M059J (cell line): ENCODE measurements at regions not wholly inside any gene's neighbourhood (a gene's known extent, or its start where the extent isn't known, plus 50 kb on each side); places are given as distances from the start of the nearest gene placed in this dataset.
"Not testable (repeated sequence)": the region's sequence is repeated elsewhere in the genome, so short reads cannot be mapped to it uniquely, and the experiment has no call there.

ENCODE experiments used
- DNase-seq: peaks from one replicate; pipeline ENCODE4 v3.0.0-alpha.2; 2012; ENCODE audit warnings: low read depth

GRCh38 chr11:36738292-36738861 lies 140.3 kb upstream of the RAG2 start:
- DNase-seq: no peak

DNA sequence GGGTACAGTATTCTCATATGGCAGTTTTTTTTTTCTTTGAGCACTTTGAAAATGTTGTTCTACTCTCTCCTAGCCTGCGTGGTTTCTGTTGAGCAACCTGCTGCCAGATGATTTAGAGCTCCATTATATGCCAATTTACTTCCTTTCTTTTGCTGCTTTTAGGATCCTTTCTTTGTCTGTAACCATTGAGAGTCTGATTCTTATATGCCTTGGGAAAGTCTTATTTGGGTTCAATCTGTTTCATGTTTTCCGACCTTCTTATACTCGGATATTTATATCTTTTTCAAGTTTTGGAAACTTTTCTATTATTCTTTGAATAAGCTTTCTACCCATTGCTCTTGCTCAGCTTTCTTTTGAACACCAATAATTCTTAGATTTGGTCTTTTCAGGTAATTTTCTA lies 138.1 kb upstream of the RAG2 start:
- no peak for DNase-seq

DNA sequence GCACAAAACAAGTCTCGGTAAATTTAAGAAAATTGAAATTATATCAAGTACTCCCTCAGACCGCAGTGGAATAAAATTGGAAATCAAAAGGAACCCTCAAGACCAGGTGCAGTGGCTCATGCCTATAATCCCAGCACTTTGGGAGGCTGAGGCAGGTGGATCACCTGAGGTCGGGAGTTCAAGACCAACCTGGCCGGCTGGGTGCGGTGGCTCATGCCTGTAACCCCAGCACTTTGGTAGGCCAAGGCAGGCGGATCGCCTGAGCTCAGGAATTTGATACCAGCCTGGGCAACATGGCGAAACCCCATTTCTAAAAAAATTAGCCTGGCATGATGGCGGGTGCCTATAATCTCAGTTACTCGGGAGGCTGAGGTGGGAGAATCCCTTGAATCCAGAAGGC lies 135.7 kb upstream of the RAG2 start:
- DNase-seq: not testable (repeated sequence)

DNA sequence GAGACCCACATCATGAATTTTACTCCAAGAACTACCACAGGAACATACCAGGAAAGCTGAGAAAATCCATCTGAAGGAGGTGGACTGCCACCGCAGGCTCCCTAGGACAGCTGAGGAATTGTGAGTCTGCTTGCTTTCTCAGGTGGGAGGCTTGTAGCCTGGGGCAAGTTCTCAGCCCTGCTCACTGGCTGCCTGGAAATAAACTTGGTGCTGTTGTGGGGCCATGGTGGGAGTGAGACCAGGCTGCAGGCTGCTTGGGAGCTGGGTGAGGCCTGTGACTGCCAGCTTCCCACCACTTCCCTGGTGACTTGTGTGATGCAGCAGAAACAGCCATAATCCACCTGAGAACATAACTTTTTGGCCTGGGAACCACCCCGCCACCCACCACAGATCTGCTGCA lies 132.7 kb upstream of the RAG2 start:
- no peak for DNase-seq

GRCh38 chr11:36729825-36730224 lies 131.8 kb upstream of the RAG2 start:
- no peak for DNase-seq

GRCh38 chr11:36726420-36726819 lies 128.4 kb upstream of the RAG2 start:
- no peak for DNase-seq

GRCh38 chr11:36724742-36725385 lies 126.8 kb upstream of the RAG2 start:
- no peak for DNase-seq

DNA sequence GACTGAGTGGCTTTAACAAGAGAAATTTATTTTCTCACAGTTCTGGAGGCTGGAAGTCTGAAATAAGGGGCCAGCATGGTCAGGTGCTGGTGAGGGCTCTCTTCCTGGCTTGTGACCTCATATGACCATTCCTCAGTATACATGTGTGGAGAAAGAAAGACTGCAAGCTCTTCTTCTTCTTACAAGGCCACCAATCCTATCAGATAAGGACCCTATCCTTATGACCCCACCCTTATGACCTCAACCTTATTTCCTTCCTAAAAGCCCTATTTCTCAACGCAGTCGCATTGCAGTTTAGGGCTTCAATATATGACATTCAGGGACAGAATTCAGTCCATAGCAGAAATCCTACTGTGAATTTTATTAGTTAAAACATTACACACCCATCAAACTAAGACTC lies 124.4 kb upstream of the RAG2 start:
- no peak for DNase-seq

DNA sequence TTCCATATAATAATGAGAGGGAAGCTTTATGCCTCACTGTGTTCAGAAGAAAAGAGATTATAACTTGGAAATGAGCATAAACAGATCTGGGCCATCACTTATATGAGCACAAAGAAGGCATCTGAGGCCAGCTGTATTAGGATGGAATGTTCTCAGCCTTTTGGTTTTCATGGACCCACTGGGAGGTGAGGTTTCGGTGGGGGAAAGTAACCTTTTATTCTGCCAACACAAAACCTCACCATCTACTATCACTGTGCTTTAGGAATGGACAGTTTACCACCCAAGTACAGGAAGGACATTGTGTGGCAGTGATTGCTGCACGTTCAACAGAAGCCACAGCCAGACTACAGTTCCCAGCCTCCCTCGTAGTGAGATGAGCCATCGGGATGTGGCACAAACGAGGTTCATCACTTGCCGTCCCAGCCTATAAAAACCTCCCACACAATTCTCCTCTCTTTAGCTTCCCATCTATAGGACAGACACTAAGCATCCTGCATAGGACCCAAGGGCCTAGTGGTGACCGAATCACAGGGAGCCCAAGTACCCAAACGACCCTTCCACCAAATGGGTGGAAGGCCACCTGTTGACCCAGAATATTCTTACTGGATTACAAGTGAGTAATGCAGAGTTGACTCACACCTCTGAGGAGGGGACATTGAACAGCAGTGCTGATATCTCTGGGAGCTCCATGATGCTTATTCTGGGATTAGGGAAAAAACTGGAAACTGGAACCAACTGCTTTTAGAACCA lies 121.5 kb upstream of the RAG2 start:
- DNase-seq: peak; percentile 2

DNA sequence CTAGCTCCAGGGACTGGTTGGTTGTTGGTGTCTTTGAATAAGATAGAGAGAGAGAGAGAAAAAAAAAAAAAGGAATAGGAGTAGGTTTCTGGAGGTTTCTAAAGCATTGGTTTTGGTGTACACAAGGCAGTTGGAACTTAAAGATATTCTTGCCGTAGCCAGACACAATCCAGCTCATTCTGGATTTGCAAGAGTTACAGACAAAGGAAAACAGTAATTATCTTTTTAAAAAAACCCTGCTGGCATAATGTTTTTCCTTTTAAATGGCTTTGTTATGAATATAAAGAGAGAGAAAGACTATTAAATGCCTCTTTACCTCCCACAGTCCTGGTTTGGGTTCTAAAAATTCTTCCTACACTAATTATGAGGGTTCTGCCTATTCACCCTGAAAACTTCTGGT lies 120.4 kb upstream of the RAG2 start:
- no peak for DNase-seq

DNA sequence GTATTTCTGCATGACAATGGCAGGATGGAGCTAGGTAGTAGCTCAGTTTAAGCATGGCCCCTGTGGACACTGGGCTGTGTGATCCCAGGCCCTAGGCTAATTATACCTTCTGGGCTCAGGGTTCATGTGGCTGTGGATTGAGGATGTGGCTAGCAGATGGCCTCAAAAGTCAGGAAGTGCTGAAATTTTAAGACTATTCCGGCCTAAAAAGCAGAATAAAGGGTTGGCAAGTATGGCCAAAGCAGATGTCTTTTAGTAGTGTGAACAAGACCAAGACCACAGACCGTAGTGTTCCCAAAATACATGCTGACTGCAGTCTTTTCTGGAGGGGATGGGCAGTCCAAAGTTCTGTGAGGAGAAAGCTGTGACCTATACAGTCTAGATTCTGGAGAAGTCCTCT lies 115.7 kb upstream of the RAG2 start:
- no peak for DNase-seq

GRCh38 chr11:36711104-36711825 lies 113.2 kb upstream of the RAG2 start:
- peak; percentile 16 for DNase-seq
